IMR-90 (cell line): ENCODE measurements at regions not wholly inside any gene's neighbourhood (a gene's known extent, or its start where the extent isn't known, plus 50 kb on each side); places are given as distances from the start of the nearest gene placed in this dataset.

Experiments used
- ATAC-seq: fragments of 200-7000 bp; cut with Tn5 transposase; 2 replicates; pipeline ENCODE4 v1.9.1; 2020; ENCODE audit warnings: low read depth, mild to moderate bottlenecking, moderate library complexity
- BruUV-seq: library from RNA; stranded (reverse); fragments of 400-500 nt; replicated peaks from 2 replicates; lab custom pipeline; 2021; lab: Mats Ljungman, UMichigan
- CTCF ChIA-PET: fragments of 300-600 bp; formaldehyde crosslinking; extraction: SDS; loops from one replicate; lab custom pipeline; 2021; ENCODE audit warnings: antibody characterized with exemption; lab: Yijun Ruan, JAX
- POLR2A ChIA-PET: fragments of 300-600 bp; sonication (Branson Sonifier 250); formaldehyde crosslinking; loops from one replicate; lab custom pipeline; 2022; ENCODE audit warnings: antibody characterized with exemption; ENCODE audit not compliant: unreplicated experiment; lab: Charles Lee
- DNase-seq: peaks from one replicate; pipeline ENCODE4 v3.0.0; 2013
- H2AFZ ChIP-seq: replicated peaks from 2 replicates; pipeline ENCODE3; 2013; ENCODE audit warnings: low read length, mild to moderate bottlenecking; ENCODE audit not compliant: poor library complexity
- H2AK5ac ChIP-seq: 2 replicates; pipeline ENCODE4 v1.6.1; 2013; ENCODE audit warnings: low read depth, low read length, inconsistent platforms
- H2AK9ac ChIP-seq: replicated peaks from 2 replicates; pipeline ENCODE3; 2013; ENCODE audit warnings: mild to moderate bottlenecking, low read depth, low read length, moderate library complexity; ENCODE audit not compliant: poor library complexity
- H2BK120ac ChIP-seq: 2 replicates; pipeline ENCODE4 v1.6.1; 2013; ENCODE audit warnings: low read depth, low read length, inconsistent platforms
- H2BK15ac ChIP-seq: 3 replicates; pipeline ENCODE4 v1.6.1; 2013; ENCODE audit warnings: low read depth, low read length, inconsistent platforms
- H2BK20ac ChIP-seq: 2 replicates; pipeline ENCODE4 v1.6.1; 2013; ENCODE audit warnings: low read depth, mild to moderate bottlenecking, inconsistent platforms, low read length, moderate library complexity
- H2BK5ac ChIP-seq: 2 replicates; pipeline ENCODE4 v1.6.1; 2013; ENCODE audit warnings: mild to moderate bottlenecking, low read depth, low read length, inconsistent platforms; ENCODE audit not compliant: poor library complexity, severe bottlenecking
- H3K14ac ChIP-seq: replicated peaks from 2 replicates; pipeline ENCODE4 v1.6.1; 2013; ENCODE audit warnings: low read depth, low read length, inconsistent platforms
- H3K18ac ChIP-seq: 2 replicates; pipeline ENCODE4 v1.6.1; 2013; ENCODE audit warnings: low read depth, low read length, control low read depth
- H3K23ac ChIP-seq: 2 replicates; pipeline ENCODE4 v1.6.1; 2013; ENCODE audit warnings: low read depth, low read length, inconsistent platforms
- H3K27ac ChIP-seq: 2 replicates; pipeline ENCODE4 v1.5.1; 2013; ENCODE audit warnings: mild to moderate bottlenecking, control low read depth, low read length; ENCODE audit not compliant: insufficient read depth
- H3K27me3 ChIP-seq: 2 replicates; pipeline ENCODE4 v1.6.1; 2013; ENCODE audit warnings: low read length; ENCODE audit not compliant: control insufficient read depth, insufficient read depth
- H3K36me3 ChIP-seq: 2 replicates; pipeline ENCODE4 v1.6.1; 2013; ENCODE audit warnings: low read length, mixed read lengths; ENCODE audit not compliant: control insufficient read depth, insufficient read depth
- H3K4ac ChIP-seq: 2 replicates; pipeline ENCODE4 v1.6.1; 2013; ENCODE audit warnings: low read depth, low read length, inconsistent platforms
- H3K4me1 ChIP-seq: 2 replicates; pipeline ENCODE4 v1.6.1; 2013; ENCODE audit warnings: low read length, mixed read lengths; ENCODE audit not compliant: control insufficient read depth, insufficient read depth
- H3K4me2 ChIP-seq: 2 replicates; pipeline ENCODE4 v1.6.1; 2013; ENCODE audit warnings: low read depth, mild to moderate bottlenecking, control low read depth, low read length, moderate library complexity
- H3K4me3 ChIP-seq: 2 replicates; pipeline ENCODE4 v1.5.1; 2013; ENCODE audit warnings: low read depth, mild to moderate bottlenecking, control low read depth, low read length, moderate library complexity; ENCODE audit not compliant: insufficient read depth
- H3K56ac ChIP-seq: 2 replicates; pipeline ENCODE4 v1.6.1; 2013; ENCODE audit warnings: low read length, inconsistent platforms; ENCODE audit not compliant: insufficient read depth; ENCODE audit errors: extremely low read depth
- H3K79me1 ChIP-seq, 2 experiments: 2 replicates each; pipeline ENCODE4 v1.6.1; 2013; ENCODE audit warnings: low read length in 2 of 2, inconsistent platforms in 1 of 2, low read depth in 1 of 2
- H3K9ac ChIP-seq: 2 replicates; pipeline ENCODE4 v1.6.1; 2013; ENCODE audit warnings: low read depth, low read length, control low read depth
- H3K9me1 ChIP-seq: 2 replicates; pipeline ENCODE4 v1.6.1; 2013; ENCODE audit warnings: low read length, inconsistent platforms; ENCODE audit not compliant: insufficient read depth
- H3K9me3 ChIP-seq: 2 replicates; pipeline ENCODE4 v1.6.1; 2013; ENCODE audit warnings: low read length; ENCODE audit not compliant: control insufficient read depth, insufficient read depth
- H4K20me1 ChIP-seq: 2 replicates; pipeline ENCODE4 v1.6.1; 2013; ENCODE audit warnings: low read length, inconsistent platforms; ENCODE audit not compliant: insufficient read depth
- H4K5ac ChIP-seq: 2 replicates; pipeline ENCODE4 v1.6.1; 2013; ENCODE audit warnings: mild to moderate bottlenecking, low read depth, low read length, control low read depth
- H4K8ac ChIP-seq, 2 experiments: 2 replicates each; pipeline ENCODE4 v1.6.1; 2013; ENCODE audit warnings: low read depth in 2 of 2, low read length in 2 of 2, control low read depth in 1 of 2, inconsistent platforms in 1 of 2
- H4K91ac ChIP-seq: 2 replicates; pipeline ENCODE4 v1.6.1; 2013; ENCODE audit warnings: low read depth, low read length, inconsistent platforms; ENCODE audit not compliant: insufficient read depth
- CEBPB ChIP-seq: IDR thresholded peaks from 2 replicates; pipeline ENCODE4 v1.6.1; 2012; ENCODE audit warnings: low read depth, low read length, improper control_type of control experiment
- CHD1 ChIP-seq: IDR thresholded peaks from 2 replicates; pipeline ENCODE4 v1.6.1; 2012; ENCODE audit warnings: low read depth, low read length, improper control_type of control experiment
- MAFK ChIP-seq: IDR thresholded peaks from 2 replicates; pipeline ENCODE4 v1.6.1; 2012; ENCODE audit warnings: low read depth, low read length, improper control_type of control experiment
- MXI1 ChIP-seq: IDR thresholded peaks from 2 replicates; pipeline ENCODE4 v1.6.1; 2012; ENCODE audit warnings: low read depth, mild to moderate bottlenecking, low read length, moderate library complexity, borderline replicate concordance
- RAD21 ChIP-seq: IDR thresholded peaks from 2 replicates; pipeline ENCODE4 v1.6.1; 2012; ENCODE audit warnings: low read length, improper control_type of control experiment
- SMC3 ChIP-seq: fragments of 150-350 bp; IDR thresholded peaks from 2 replicates; pipeline ENCODE4 v1.6.1; 2016; ENCODE audit warnings: low read depth, mild to moderate bottlenecking, antibody characterized with exemption, low read length, moderate library complexity
- USF2 ChIP-seq: fragments of 150-350 bp; IDR thresholded peaks from 2 replicates; pipeline ENCODE4 v1.6.1; 2017; ENCODE audit warnings: mild to moderate bottlenecking, antibody characterized with exemption, low read length, low read depth
- WGBS, 2 experiments: methylation state at CpG; one replicate each; pipeline versions ENCODE4 v1.1.5 to v1.1.7; 2013; ENCODE audit warnings: missing lambda C conversion rate in 2 of 2; ENCODE audit not compliant: insufficient read length in 1 of 2; ENCODE audit errors: extremely low coverage in 2 of 2; 5-methylcytosine and 5-hydroxymethylcytosine counted together
- dilution Hi-C: fragments of 300-500 bp; cut with HindIII; formaldehyde crosslinking; loops from one replicate; pipeline ENCODE4 v1.14.3; 2018; ENCODE audit warnings: low sequenced_read_pairs; ENCODE audit not compliant: unreplicated experiment
- in situ Hi-C: fragments of 300-500 bp; cut with MboI; formaldehyde crosslinking; loops from 3 replicates; pipeline ENCODE4 v1.14.3; 2019; ENCODE audit warnings: low sequenced_read_pairs, inconsistent platforms, mixed read lengths
- intact Hi-C: fragments of 100-400 bp; cut with micrococcal nuclease; formaldehyde crosslinking; loops from 2 replicates; pipeline ENCODE4 v1.10.0; 2022

- no peak for TF ChIP-seq USF2
Observed at GRCh38 chr2:64295326-64296139, 151.3 kb upstream of the PELI1 start (continued).

- H3K4me3 ChIP-seq = no peak overlapping the region
- intact Hi-C loops (no loop called here), dilution Hi-C loops (no loop called here), in situ Hi-C loops (no loop called here)
- H3K4ac ChIP-seq = no peak overlapping the region
- ATAC-seq (no peak), DNase-seq (no peak)
- ChIA-PET POLR2A (interaction anchor here (0.6 kb wide), 1 partner anchor 459 kb away, joined by 4 read pairs; no protein-coding TSS in a partner anchor), CTCF (interaction anchor here (0.6 to 2.3 kb wide), 3 partner anchors 16 to 439 kb away, joined by 3 to 6 read pairs (median 4); no protein-coding TSS in a partner anchor)
- no peak overlapping the region for H2BK20ac ChIP-seq
- H3K56ac ChIP-seq = no peak overlapping the region
- no peak overlapping the region for H3K27ac ChIP-seq
- no peak overlapping the region for H3K14ac ChIP-seq
- no TSS peak for BruUV-seq
- H2BK15ac ChIP-seq = no peak overlapping the region
- no peaks in the 10 kb centered on the region for H3K79me1 ChIP-seq
- H3K4me1 ChIP-seq = no peaks in the 10 kb centered on the region
- H2AK9ac ChIP-seq = no peak overlapping the region
- peaks cover 2% of the 10 kb centered on the region; the same call in 1 of the 2 replicates for H3K9me1 ChIP-seq
- no peak overlapping the region for H4K5ac ChIP-seq
- no peak overlapping the region for H3K23ac ChIP-seq
- no peak overlapping the region for H3K9ac ChIP-seq
- no peaks in the 10 kb centered on the region for H3K36me3 ChIP-seq
- no peaks in the 10 kb centered on the region for H3K9me3 ChIP-seq
- H4K91ac ChIP-seq = no peak overlapping the region
- H4K20me1 ChIP-seq = no peaks in the 10 kb centered on the region
- TF ChIP-seq CEBPB (no peak), MXI1 (no peak), SMC3 (no peak), RAD21 (no peak), CHD1 (no peak), MAFK (no peak)
- H3K18ac ChIP-seq = no peak overlapping the region
- H3K4me2 ChIP-seq = no peak overlapping the region
- no peak overlapping the region for H2BK5ac ChIP-seq
- WGBS, 2 experiments = no CpG with 5 or more reads among the region's 4 CpGs
- peaks cover 17% of the 10 kb centered on the region for H3K27me3 ChIP-seq
- H2BK120ac ChIP-seq = no peak overlapping the region
- H2AK5ac ChIP-seq = no peak overlapping the region
- no peak overlapping the region for H2AFZ ChIP-seq
- H4K8ac ChIP-seq = no peak overlapping the region
Observed at GRCh38 chr2:64296140-64296480, 151.9 kb upstream of the PELI1 start.
